CD14-positive monocyte (primary cell): ENCODE measurements at regions not wholly inside any gene's neighbourhood (a gene's known extent, or its start where the extent isn't known, plus 50 kb on each side); places are given as distances from the start of the nearest gene placed in this dataset. TPM values are rescaled to one million over a fixed set of nuclear protein-coding genes. Genes with fewer than 3 reads are reported as not detected.

ENCODE experiments used
- DNase-seq, 3 donors: peaks; one replicate each; pipeline ENCODE4 v3.0.0-alpha.2; 2011 to 2022
- H2AFZ ChIP-seq: 2 replicates; pipeline ENCODE4 v1.6.0; 2012; ENCODE audit warnings: mild to moderate bottlenecking, low read depth, low read length, inconsistent platforms; ENCODE audit not compliant: insufficient read depth, poor library complexity, severe bottlenecking
- H3K27ac ChIP-seq, 2 donors: 1 replicate in 1 of 2; 2 replicates in 1 of 2; pipeline ENCODE4 v1.5.1; 2012 to 2013; ENCODE audit warnings: low read length in 2 of 2, control low read depth in 1 of 2, inconsistent platforms in 1 of 2, low read depth in 1 of 2, mild to moderate bottlenecking in 1 of 2
- H3K27me3 ChIP-seq, 2 donors: one replicate each; pipeline versions ENCODE4 v1.6.0 to v1.6.1; 2011 to 2013; ENCODE audit warnings: low read length in 2 of 2; ENCODE audit not compliant: control insufficient read depth in 2 of 2, insufficient read depth in 2 of 2
- H3K36me3 ChIP-seq, 2 donors: replicated peaks in 1 of 2; 1 replicate in 1 of 2; 2 replicates in 1 of 2; pipeline versions ENCODE4 v1.5.1 to v1.6.1; 2012 to 2013; ENCODE audit warnings: low read length in 2 of 2, control low read depth in 1 of 2, inconsistent platforms in 1 of 2, mild to moderate bottlenecking in 1 of 2; ENCODE audit not compliant: insufficient read depth in 2 of 2, control insufficient read depth in 1 of 2
- H3K4me1 ChIP-seq, 2 donors: 1 replicate in 1 of 2; 2 replicates in 1 of 2; pipeline versions ENCODE4 v1.5.1 to v1.6.1; 2012 to 2013; ENCODE audit warnings: low read length in 2 of 2, control low read depth in 1 of 2, inconsistent platforms in 1 of 2, mild to moderate bottlenecking in 1 of 2, moderate library complexity in 1 of 2; ENCODE audit not compliant: insufficient read depth in 2 of 2, control insufficient read depth in 1 of 2
- H3K4me2 ChIP-seq: replicated peaks from 2 replicates; pipeline ENCODE3; 2012; ENCODE audit warnings: low read length, moderate library complexity, mild to moderate bottlenecking; ENCODE audit not compliant: poor library complexity, severe bottlenecking; ENCODE audit errors: extremely low read depth
- H3K4me3 ChIP-seq, 3 experiments: fragments of 200-600 bp in 1 of 3; sonication (generic) in 1 of 3; replicated peaks in 1 of 3; 1 replicate in 2 of 3; 2 replicates in 1 of 3; pipeline ENCODE4 v1.5.1; 2011 to 2013; ENCODE audit warnings: low read length in 3 of 3, mild to moderate bottlenecking in 3 of 3, control low read depth in 2 of 3, low read depth in 2 of 3, inconsistent platforms in 1 of 3, moderate library complexity in 1 of 3
- H3K79me2 ChIP-seq: 2 replicates; pipeline ENCODE4 v1.6.0; 2012; ENCODE audit warnings: mild to moderate bottlenecking, control low read depth, inconsistent platforms, low read length, moderate library complexity; ENCODE audit not compliant: insufficient read depth
- H3K9ac ChIP-seq: 2 replicates; pipeline ENCODE4 v1.6.0; 2017; ENCODE audit warnings: low read length, mild to moderate bottlenecking; ENCODE audit not compliant: insufficient read depth, poor library complexity, severe bottlenecking
- H3K9me3 ChIP-seq, 2 donors: replicated peaks in 1 of 2; 1 replicate in 1 of 2; 2 replicates in 1 of 2; pipeline versions ENCODE4 v1.5.1 to v1.6.1; 2012 to 2013; ENCODE audit warnings: low read length in 2 of 2, control low read depth in 1 of 2; ENCODE audit not compliant: control insufficient read depth in 1 of 2, insufficient read depth in 1 of 2
- H4K20me1 ChIP-seq: 2 replicates; pipeline ENCODE4 v1.6.0; 2012; ENCODE audit warnings: mild to moderate bottlenecking, low read length, control low read depth, moderate library complexity; ENCODE audit not compliant: insufficient read depth
- H3K27ac Mint-ChIP-seq, 7 donors: one replicate each; pipeline ENCODE4 v1.8.0; 2020; ENCODE audit warnings: mild to moderate bottlenecking in 7 of 7, mixed read lengths in 7 of 7, moderate library complexity in 6 of 7, inconsistent platforms in 2 of 7
- H3K27me3 Mint-ChIP-seq, 3 donors: one replicate each; pipeline ENCODE4 v1.8.0; 2021 to 2022; ENCODE audit warnings: low read depth in 3 of 3, mild to moderate bottlenecking in 3 of 3, mixed read lengths in 3 of 3, moderate library complexity in 3 of 3, inconsistent platforms in 1 of 3
- H3K36me3 Mint-ChIP-seq, 2 donors: one replicate each; pipeline ENCODE4 v1.8.0; 2020; ENCODE audit warnings: mixed read lengths in 2 of 2, inconsistent platforms in 1 of 2, mild to moderate bottlenecking in 1 of 2
- H3K4me1 Mint-ChIP-seq: one replicate; pipeline ENCODE4 v1.8.0; 2020; ENCODE audit warnings: mild to moderate bottlenecking, mixed read lengths
- H3K4me3 Mint-ChIP-seq, 2 donors: one replicate each; pipeline ENCODE4 v1.8.0; 2020; ENCODE audit warnings: mild to moderate bottlenecking in 2 of 2, mixed read lengths in 2 of 2, moderate library complexity in 1 of 2
- H3K9me3 Mint-ChIP-seq, 7 donors: one replicate each; pipeline ENCODE4 v1.8.0; 2020 to 2022; ENCODE audit warnings: mixed read lengths in 7 of 7, mild to moderate bottlenecking in 6 of 7, moderate library complexity in 6 of 7, inconsistent platforms in 2 of 7
- CTCF ChIP-seq: fragments of 200-600 bp; IDR thresholded peaks from one replicate; pipeline ENCODE4 v1.8.0; 2022; ENCODE audit warnings: antibody characterized with exemption, mild to moderate bottlenecking
- WGBS: methylation state at CpG from one replicate; pipeline ENCODE4 v1.1.5; 2013; ENCODE audit warnings: missing lambda C conversion rate; ENCODE audit not compliant: insufficient coverage; 5-methylcytosine and 5-hydroxymethylcytosine counted together
- intact Hi-C, 2 donors: fragments of 100-400 bp; cut with micrococcal nuclease; formaldehyde crosslinking; loops; one replicate each; pipeline versions ENCODE4 v1.15.0 to v1.15.1; 2023
- small RNA-seq: library from RNA; depleted of rRNA; stranded (forward); fragments of <200 nt; gene quantifications from one replicate; pipeline ENCODE3, GENCODE V24; 2012; ENCODE audit warnings: low read depth; ENCODE audit not compliant: insufficient read length

DNA sequence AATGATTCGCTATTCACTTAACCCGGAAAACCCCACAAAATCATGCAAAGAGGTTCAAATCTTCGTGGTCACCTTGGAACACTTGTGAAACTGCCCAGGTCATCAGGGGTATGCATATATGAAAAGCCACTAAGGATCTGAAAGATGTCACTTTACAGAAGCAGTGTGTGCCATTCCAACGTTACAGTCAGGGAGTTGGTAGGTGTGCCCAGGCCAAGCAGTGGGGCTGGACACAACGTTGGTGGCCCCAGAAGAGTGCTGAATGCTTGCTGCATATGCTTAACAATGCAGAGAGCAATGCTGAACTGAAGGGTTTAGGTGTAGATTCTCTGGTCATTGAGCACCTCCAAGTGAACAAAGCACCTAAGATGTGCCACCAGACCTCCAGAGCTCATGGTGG lies 51.1 kb upstream of the EIF5 start:
- Histone ChIP-seq H3K79me2 (no peaks in the 10 kb centered on the region), H3K36me3 (no peaks in the 10 kb centered on the region), H3K27me3 (peaks cover 24 to 68% of the 10 kb centered on the region in 2 donors), H2AFZ (no peak overlapping the region), H3K27ac (no peak overlapping the region), H3K4me1 (peaks cover 4 to 14% of the 10 kb centered on the region in 2 donors), H4K20me1 (no peaks in the 10 kb centered on the region), H3K9me3 (peaks cover 4 to 9% of the 10 kb centered on the region in 2 donors), H3K4me3 (no peak overlapping the region), H3K4me2 (no peak overlapping the region), H3K9ac (no peak overlapping the region)
- peaks cover 4 to 23% (median 15%) of the 10 kb centered on the region in 7 donors for H3K9me3 Mint-ChIP-seq
- intact Hi-C loops = no loop called here
- H3K4me3 Mint-ChIP-seq = peak overlapping the region in 1 of 2 donors; percentile 8
- peaks cover 3% of the 10 kb centered on the region in 2 donors for H3K36me3 Mint-ChIP-seq
- peaks cover 18% of the 10 kb centered on the region for H3K4me1 Mint-ChIP-seq
- DNase-seq = no peak
- no peak overlapping the region for H3K27ac Mint-ChIP-seq
- TF ChIP-seq CTCF = no peak
- H3K27me3 Mint-ChIP-seq = peaks cover 74 to 80% (median 74%) of the 10 kb centered on the region in 3 donors
- 92% methylated on average over 2 of the region's 5 CpGs for WGBS

DNA sequence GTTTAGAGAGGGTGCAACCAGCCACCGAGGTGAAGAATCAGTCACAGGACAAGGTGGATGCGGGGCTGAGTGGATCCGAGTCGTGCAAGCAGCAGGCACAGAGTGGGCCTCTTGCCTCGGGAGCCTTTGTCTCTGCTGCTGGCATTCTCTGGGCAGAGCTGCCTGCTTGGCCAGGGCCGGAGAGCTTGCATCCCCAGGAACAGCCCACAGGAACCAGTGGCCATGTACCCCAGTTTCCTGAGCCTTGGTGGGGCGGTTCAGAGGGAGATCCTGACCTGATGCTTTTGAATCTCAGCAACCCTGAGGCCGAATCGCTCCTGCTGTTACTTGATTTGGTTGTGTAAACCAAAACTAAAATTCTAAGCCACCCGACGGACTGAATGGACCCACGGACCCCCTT lies 50.1 kb upstream of the EIF5 start:
- intact Hi-C loops = no loop called here
- no peak overlapping the region for H3K4me2 ChIP-seq
- H3K27me3 ChIP-seq = peaks cover 16 to 59% of the 10 kb centered on the region in 2 donors
- no peak overlapping the region for H3K4me3 ChIP-seq
- TF ChIP-seq CTCF = no peak
- H3K27ac ChIP-seq = no peak overlapping the region
- 84% methylated on average over 8 of the region's 12 CpGs for WGBS
- no peaks in the 10 kb centered on the region for H3K36me3 ChIP-seq
- peaks cover 0 to 3% of the 10 kb centered on the region in 2 donors for H3K9me3 ChIP-seq
- Mint-ChIP-seq H3K36me3 (no peaks in the 10 kb centered on the region), H3K4me1 (peaks cover 13% of the 10 kb centered on the region), H3K9me3 (peaks cover 0 to 14% (median 7%) of the 10 kb centered on the region in 7 donors), H3K27me3 (peaks cover 66 to 71% (median 68%) of the 10 kb centered on the region in 3 donors), H3K4me3 (peak overlapping the region in 1 of 2 donors; percentile 43), H3K27ac (no peak overlapping the region)
- H2AFZ ChIP-seq = no peak overlapping the region
- peaks cover 4 to 14% of the 10 kb centered on the region in 2 donors for H3K4me1 ChIP-seq
- DNase-seq = no peak
- no peak overlapping the region for H3K9ac ChIP-seq
- no peaks in the 10 kb centered on the region for H4K20me1 ChIP-seq
- no peaks in the 10 kb centered on the region for H3K79me2 ChIP-seq

Small RNA genes in the stretch of these regions (small RNA-seq; reads per million reads assigned to genes)
- gene AL161669.2 = not detected
